HG02798 (cell line): ENCODE measurements at regions not wholly inside any gene's neighbourhood (a gene's known extent, or its start where the extent isn't known, plus 50 kb on each side); places are given as distances from the start of the nearest gene placed in this dataset.
"Not testable (repeated sequence)": the region's sequence is repeated elsewhere in the genome, so short reads cannot be mapped to it uniquely, and the experiment has no call there.

Source experiments
- ATAC-seq: cut with Tn5 transposase; IDR thresholded peaks from one replicate; pipeline ENCODE4 v1.9.1; 2021; ENCODE audit warnings: mild to moderate bottlenecking; ENCODE audit not compliant: unreplicated experiment, poor library complexity

DNA sequence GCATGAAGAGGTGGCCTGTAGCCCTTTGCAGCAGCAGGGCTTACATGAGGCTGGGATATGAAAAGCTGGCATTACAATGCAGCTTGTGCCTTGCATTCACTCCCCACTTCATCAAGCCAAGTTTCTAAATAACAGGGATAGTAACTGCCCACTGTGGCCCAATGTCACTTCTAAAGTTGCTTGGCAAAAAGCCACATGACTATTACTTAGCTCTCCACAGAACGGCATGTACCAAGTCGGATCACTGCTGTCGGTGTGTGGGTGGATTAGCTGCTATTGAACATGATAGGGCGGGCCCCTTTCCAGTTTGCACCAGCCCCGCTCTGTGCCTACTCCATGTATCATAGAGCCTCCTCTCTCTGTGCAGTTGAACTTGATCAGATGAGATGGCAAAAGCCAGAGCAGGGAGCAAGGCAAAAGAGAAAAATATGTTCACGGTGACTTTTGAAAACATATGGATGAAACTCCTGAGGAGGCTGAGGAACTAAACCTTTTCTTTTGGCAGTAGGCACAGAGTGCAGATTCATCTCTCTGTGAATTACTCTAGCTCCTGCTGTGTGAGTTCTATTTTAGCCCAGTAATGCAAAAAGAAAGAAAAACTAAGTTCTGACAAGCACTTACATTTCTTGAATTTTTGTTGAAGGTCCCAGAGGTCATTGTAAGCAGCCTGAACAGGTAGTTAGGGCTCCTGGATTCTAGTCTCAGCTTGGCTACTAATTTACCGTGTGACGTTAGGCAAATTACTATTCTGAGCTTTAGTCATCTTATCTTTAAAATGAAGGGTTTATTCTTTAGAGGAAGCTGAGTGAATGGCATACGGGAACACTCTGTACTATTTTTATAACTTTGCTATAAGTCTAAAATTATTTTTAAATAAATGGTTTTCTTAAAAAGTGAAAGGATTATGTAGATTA lies 125.6 kb upstream of the NBPF9 start:
- not testable (repeated sequence) for ATAC-seq

DNA sequence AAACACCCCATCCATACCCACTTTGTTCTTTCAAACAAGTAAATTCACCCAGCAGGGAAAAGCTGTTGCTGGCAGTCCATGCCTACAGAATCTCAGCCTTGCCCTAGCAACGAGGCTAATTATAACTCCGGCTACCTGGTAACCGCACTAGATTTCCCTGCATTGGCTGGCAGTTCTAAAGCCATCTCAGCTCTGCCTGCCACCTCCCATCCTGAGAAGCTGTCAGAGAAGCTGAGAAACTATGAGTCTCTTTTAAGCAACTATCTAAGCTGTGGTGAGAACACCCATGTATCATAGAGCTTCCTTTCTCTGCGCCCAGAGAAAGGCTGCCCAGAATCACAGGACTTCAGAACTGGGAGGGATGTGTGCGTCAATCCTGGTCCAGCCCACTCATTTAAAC lies 126.5 kb upstream of the NBPF9 start:
- ATAC-seq = not testable (repeated sequence)

- ATAC-seq = not testable (repeated sequence)
These were observed 131.9 kb upstream of the NBPF9 start for GRCh38 chr1:149234926-149235914.

- not testable (repeated sequence) for ATAC-seq
These were observed 134.2 kb upstream of the NBPF9 start for GRCh38 chr1:149237515-149237914.

DNA sequence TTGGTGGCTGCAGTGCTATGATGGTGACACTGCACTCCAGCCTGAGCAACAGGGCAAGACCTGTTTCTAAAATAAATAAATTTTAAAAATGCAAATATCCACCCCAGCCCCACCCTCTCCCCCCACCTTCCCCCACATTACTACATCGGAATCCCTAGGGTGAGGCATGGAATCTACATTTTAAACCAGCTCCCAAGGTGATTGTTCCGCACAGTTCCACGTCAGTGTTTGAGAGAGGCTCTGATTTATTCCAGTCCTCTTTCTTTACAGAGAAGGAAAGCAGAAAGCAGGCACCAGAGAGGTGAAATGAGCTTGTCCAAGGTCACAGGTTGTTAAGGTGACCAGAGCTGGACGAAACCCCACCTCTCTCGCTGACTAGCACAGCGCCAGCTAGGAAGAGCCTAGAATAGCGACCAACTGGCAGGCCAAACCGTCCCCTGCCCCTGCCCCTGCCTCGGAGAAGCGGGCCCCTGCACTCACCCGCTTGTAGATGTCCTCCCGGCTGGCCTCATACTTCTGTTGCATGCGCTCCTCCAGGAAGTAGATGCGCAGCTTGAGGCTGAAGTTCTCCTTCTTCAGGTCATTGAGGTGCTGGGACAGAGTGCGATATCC lies 136.7 kb upstream of the NBPF9 start:
- ATAC-seq = not testable (repeated sequence)

DNA sequence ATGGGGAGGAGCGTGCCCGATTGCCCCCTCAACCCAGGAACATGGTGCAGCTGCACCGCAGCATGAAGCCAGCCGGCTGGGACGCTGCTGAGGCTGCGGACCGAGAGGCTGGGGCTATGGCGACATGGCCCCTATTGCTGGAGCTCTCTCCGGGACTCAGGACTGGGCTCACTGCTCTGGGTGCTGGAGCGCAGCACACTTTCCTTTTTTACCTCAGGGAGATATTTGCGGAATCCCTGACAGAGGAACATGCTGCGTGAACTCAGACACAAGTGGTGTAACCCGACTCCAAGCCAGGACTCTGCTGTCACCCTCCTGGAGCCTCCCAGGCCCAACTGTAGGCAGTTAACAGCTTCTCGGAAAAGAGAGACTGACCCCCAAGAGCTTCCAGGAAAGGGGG lies 137.2 kb upstream of the NBPF9 start:
- not testable (repeated sequence) for ATAC-seq

GRCh38 chr1:149241272-149241671 lies 137.9 kb upstream of the NBPF9 start:
- not testable (repeated sequence) for ATAC-seq

GRCh38 chr1:149243572-149243971 lies 140.2 kb upstream of the NBPF9 start:
- ATAC-seq = not testable (repeated sequence)

GRCh38 chr1:149244621-149245020 lies 141.3 kb upstream of the NBPF9 start:
- not testable (repeated sequence) for ATAC-seq

- ATAC-seq = not testable (repeated sequence)
These were observed 142.9 kb upstream of the NBPF9 start for GRCh38 chr1:149246212-149246611.

DNA sequence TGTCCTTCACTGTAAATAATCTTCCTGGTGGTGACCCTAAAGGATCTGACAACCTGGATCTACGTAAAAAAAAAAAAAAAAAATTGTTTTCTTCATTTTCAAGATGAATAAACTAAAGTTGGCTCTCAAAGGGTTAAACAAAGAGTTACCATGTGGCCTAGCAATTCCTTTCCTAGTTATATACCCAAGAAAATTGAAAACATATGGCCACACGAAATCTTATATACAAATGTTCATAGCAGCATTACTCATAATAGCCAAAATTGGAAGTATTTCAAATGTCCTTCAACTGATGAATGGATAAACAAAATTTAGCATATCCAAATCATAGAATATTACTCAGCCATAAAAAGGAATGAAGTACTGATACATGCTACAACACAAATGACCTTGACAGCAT lies 145.3 kb upstream of the NBPF9 start:
- not testable (repeated sequence) for ATAC-seq

DNA sequence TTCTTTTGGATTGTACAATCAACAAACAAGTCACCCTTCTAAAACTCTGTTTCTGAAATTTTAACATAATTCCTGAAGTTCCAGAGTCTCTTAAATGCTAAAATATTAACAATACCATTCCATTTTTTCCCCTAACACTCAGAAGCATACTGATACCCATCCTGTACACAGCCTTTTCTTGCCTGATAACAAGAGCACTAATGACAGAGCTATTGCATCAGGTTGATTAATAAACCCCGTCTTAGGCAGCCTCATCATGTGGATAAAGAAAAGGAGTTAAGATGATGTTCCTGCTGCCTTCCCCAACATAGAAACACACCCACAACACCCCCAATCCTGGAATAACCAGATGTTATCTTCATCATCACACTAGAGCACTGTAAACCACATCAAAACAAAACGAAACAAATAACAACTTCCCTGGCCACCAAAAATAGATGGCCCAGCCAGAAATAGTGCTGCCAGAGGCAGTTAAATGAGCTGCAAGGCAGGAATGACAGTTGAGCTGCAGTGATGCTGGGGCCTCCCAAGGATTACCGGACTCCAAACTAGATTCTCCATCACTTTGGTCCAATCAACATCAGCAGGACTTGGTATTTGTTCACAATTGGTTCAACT lies 146.6 kb upstream of the NBPF9 start:
- ATAC-seq = not testable (repeated sequence)

GRCh38 chr1:149254894-149255847 lies 151.8 kb upstream of the NBPF9 start:
- not testable (repeated sequence) for ATAC-seq

DNA sequence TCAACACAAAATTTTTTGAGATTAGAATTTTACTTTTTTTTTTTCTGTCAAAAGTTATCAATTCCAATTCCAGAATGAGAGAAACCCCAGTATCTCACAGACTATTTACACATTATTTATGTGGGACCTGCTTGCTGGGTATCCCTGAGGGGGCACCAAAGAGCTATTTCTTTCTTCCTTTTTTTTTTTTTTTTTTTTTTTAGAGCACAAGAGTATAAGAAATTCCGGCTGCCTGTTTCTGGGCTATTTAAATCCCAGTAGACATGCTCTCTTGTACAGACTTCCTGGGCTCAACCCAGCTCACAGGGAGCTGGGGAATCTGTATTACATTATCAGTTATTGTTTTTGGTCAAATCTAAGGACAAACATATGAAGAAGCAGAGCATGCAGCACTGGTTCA lies 156.9 kb upstream of the NBPF9 start:
- not testable (repeated sequence) for ATAC-seq

GRCh38 chr1:149260736-149261340 lies 157.5 kb upstream of the NBPF9 start:
- not testable (repeated sequence) for ATAC-seq

GRCh38 chr1:149267287-149267686 lies 163.9 kb upstream of the NBPF9 start:
- ATAC-seq = not testable (repeated sequence)

DNA sequence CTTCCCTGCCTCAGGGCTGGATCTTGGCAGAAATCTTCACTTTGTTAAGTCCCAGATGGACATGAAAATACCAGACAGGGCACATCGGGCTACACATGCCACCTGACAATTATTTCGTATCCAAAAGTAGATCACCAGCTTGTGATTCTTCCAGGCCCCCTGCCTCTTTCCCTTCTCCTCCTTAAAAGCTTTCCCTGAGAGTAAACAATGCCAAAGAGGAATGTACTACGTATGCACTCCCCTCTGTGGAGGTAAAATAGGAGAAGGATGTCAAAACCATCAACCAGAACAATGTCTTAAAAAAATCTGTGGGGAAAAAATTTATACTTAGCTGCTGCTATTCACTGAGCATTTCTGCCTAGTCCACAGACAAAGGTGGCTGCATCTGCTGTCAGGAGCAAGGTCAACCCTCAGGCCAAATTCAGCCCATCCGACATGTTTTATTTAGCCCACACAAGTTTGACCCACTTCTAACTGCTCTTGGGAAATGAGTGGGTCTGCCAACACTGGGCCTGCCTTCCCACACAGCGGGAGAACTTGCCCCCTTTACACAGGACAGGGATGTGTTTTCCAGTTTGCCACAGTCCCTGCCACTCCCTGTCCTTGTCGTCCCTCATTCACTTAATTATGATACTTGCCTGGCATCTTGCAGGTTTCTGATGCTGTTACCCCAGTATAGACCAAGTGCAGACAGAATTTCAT lies 165.8 kb upstream of the NBPF9 start:
- not testable (repeated sequence) for ATAC-seq

GRCh38 chr1:149269833-149270232 lies 166.5 kb upstream of the NBPF9 start:
- not testable (repeated sequence) for ATAC-seq
